Large intestine (tissue), 3 donors: ENCODE measurements at regions not wholly inside any gene's neighbourhood (a gene's known extent, or its start where the extent isn't known, plus 50 kb on each side); places are given as distances from the start of the nearest gene placed in this dataset.

Experiments used
- DNase-seq, 2 donors: peaks; one replicate each; pipeline versions ENCODE4 v3.0.0 to v3.0.0-alpha.2; 2013
- H3K27ac ChIP-seq: one replicate; pipeline ENCODE4 v1.5.1; 2013; ENCODE audit warnings: low read length
- H3K27me3 ChIP-seq: 2 replicates; pipeline ENCODE4 v1.6.1; 2013; ENCODE audit warnings: low read length; ENCODE audit not compliant: control insufficient read depth, insufficient read depth
- H3K36me3 ChIP-seq: 2 replicates; pipeline ENCODE4 v1.6.1; 2013; ENCODE audit warnings: low read length; ENCODE audit not compliant: control insufficient read depth, insufficient read depth
- H3K4me1 ChIP-seq: one replicate; pipeline ENCODE4 v1.6.1; 2013; ENCODE audit warnings: low read length; ENCODE audit not compliant: control insufficient read depth, insufficient read depth
- H3K4me3 ChIP-seq: one replicate; pipeline ENCODE4 v1.5.1; 2013; ENCODE audit warnings: low read length
- H3K9me3 ChIP-seq: one replicate; pipeline ENCODE4 v1.6.1; 2013; ENCODE audit warnings: mild to moderate bottlenecking, low read depth, low read length, moderate library complexity; ENCODE audit not compliant: control insufficient read depth
- WGBS: methylation state at CpG from one replicate; pipeline ENCODE4 v1.1.5; 2013; ENCODE audit warnings: low lambda C conversion rate; ENCODE audit not compliant: insufficient coverage; 5-methylcytosine and 5-hydroxymethylcytosine counted together

- Histone ChIP-seq H3K4me1 (no peaks in the 10 kb centered on the region), H3K9me3 (no peaks in the 10 kb centered on the region), H3K27me3 (peaks cover 4% of the 10 kb centered on the region), H3K27ac (no peak overlapping the region), H3K36me3 (no peaks in the 10 kb centered on the region), H3K4me3 (no peak overlapping the region)
- no CpG with 5 or more reads among the region's 9 CpGs for WGBS
- no peak for DNase-seq
Observed at GRCh38 chr1:30407865-30408580, 315.4 kb downstream of the MATN1 start.

- H3K4me3 ChIP-seq, result no peak overlapping the region
- no peak for DNase-seq
- no CpG with 5 or more reads among the region's 18 CpGs for WGBS
- H3K9me3 ChIP-seq, result no peaks in the 10 kb centered on the region
- H3K27me3 ChIP-seq, result peaks cover 4% of the 10 kb centered on the region
- no peaks in the 10 kb centered on the region for H3K36me3 ChIP-seq
- no peak overlapping the region for H3K27ac ChIP-seq
- no peaks in the 10 kb centered on the region for H3K4me1 ChIP-seq
Observed at GRCh38 chr1:30406996-30407864, 316.2 kb downstream of the MATN1 start.

DNA sequence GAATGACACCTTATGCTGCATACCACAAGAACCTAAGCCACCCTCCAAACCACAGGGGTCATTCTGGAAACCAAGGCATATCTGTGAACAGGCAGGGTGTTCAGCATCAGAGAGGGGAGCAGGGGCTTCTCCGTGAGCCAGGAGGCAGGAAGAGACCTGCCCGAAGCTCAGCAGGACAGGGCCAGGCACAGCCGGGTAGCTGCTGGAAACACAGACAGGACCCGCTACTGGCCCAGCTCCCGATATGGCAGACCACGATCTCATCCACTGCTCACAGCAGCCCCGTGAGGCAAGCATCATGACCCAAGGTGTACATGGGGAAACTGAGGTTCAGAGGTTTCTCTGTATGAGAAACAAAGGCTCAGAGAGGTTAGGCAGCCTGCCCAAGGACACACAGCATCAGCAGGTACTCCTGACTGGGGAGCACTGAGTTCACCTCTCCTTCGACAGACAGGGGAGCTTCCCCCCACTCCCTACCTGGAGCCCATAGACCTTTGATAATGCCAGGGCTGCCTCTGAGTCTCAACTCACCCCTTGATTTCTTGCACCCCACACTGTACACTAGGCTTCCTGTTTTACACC, 317.7 kb downstream of the MATN1 start:
- Histone ChIP-seq H3K9me3 (peaks cover 2% of the 10 kb centered on the region), H3K36me3 (no peaks in the 10 kb centered on the region), H3K27me3 (peaks cover 4% of the 10 kb centered on the region), H3K4me3 (no peak overlapping the region), H3K27ac (no peak overlapping the region), H3K4me1 (no peaks in the 10 kb centered on the region)
- WGBS, result no CpG with 5 or more reads among the region's 8 CpGs
- DNase-seq, result no peak

DNA sequence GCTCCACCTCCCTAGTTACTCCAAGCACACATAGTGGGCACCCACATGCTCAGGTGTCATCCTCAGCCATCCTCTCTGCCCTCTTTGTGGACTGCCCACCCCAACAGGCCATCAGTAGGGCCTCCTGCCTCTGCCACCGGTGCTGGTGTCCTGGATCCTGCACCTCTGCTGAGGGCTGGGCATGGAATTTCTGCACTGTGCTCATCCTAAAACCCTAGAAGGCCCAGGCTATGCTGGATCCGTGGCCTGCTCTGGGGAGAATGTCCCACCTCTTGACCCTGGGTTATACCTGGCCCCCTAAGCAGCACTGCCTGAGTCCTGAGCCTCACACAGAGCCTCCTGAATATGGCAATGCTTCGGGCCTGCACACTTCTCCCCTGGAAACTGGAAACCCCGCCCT, 318.3 kb downstream of the MATN1 start:
- 80% methylated on average over 1 of the region's 4 CpGs for WGBS
- Histone ChIP-seq H3K4me1 (no peaks in the 10 kb centered on the region), H3K27me3 (peaks cover 4% of the 10 kb centered on the region), H3K4me3 (no peak overlapping the region), H3K36me3 (no peaks in the 10 kb centered on the region), H3K9me3 (peaks cover 2% of the 10 kb centered on the region), H3K27ac (no peak overlapping the region)
- DNase-seq, result no peak

DNA sequence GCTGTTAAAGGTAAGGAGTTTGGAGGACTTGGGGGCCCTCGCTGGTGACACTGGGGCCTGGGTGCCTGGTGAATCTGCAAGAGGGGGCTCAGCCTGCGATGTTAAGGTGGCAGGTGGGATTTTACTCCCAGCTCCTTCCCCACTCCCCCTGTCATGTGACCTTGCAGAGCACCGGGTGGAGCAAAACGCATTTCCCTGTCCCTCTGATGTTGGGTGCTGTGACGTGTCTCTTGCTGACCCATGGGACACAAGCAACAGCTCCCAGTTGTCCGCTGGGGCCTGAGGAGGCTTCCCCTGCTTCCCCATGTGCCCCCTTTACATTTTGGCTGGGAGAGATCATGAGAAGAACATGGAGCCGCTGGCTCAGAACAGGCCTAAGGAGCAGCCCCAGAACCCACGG, 319.0 kb downstream of the MATN1 start:
- DNase-seq, result no peak
- H3K4me3 ChIP-seq, result no peak overlapping the region
- WGBS, result 100% methylated on average over 1 of the region's 8 CpGs
- H3K27me3 ChIP-seq, result peaks cover 4% of the 10 kb centered on the region
- no peak overlapping the region for H3K27ac ChIP-seq
- H3K9me3 ChIP-seq, result peaks cover 2% of the 10 kb centered on the region
- H3K4me1 ChIP-seq, result no peaks in the 10 kb centered on the region
- no peaks in the 10 kb centered on the region for H3K36me3 ChIP-seq

- no peak overlapping the region for H3K4me3 ChIP-seq
- no CpG with 5 or more reads among the region's 2 CpGs for WGBS
- H3K27me3 ChIP-seq, result peaks cover 4% of the 10 kb centered on the region
- no peaks in the 10 kb centered on the region for H3K36me3 ChIP-seq
- no peaks in the 10 kb centered on the region for H3K4me1 ChIP-seq
- no peak for DNase-seq
- peaks cover 2% of the 10 kb centered on the region for H3K9me3 ChIP-seq
- no peak overlapping the region for H3K27ac ChIP-seq
Observed at GRCh38 chr1:30403726-30404125, 319.7 kb downstream of the MATN1 start.

DNA sequence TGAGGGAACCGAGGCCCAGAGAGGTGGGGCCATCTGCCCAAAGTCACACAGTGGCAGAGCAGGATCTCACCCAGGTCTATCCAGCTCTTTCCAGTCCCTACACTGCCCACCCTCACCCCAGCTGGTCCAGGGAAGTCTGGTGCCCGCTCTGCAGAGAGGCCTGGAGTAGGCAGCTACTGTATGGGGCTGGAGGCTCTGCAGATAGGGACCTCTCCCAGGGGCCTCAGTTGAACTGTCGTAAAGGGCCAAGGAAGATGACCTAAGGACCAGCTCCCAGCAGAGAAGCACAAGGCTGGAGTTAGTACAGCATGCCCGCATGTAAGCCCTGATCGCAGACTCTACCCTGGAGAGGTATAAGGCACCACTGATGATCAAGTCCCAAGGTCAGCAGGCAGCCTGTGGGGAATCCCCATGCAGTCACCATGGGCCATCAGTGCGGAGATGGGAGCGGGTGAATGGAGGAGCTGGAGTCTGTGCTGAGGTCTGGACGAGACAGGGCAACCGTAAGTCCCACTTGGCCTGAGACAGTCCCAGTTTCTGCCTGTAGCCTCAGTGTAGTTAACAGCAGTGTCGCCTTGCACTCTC, 320.2 kb downstream of the MATN1 start:
- H3K4me1 ChIP-seq, result no peaks in the 10 kb centered on the region
- DNase-seq, result no peak
- H3K4me3 ChIP-seq, result no peak overlapping the region
- no CpG with 5 or more reads among the region's 10 CpGs for WGBS
- no peak overlapping the region for H3K27ac ChIP-seq
- no peaks in the 10 kb centered on the region for H3K36me3 ChIP-seq
- H3K9me3 ChIP-seq, result peaks cover 2% of the 10 kb centered on the region
- peaks cover 4% of the 10 kb centered on the region for H3K27me3 ChIP-seq

DNA sequence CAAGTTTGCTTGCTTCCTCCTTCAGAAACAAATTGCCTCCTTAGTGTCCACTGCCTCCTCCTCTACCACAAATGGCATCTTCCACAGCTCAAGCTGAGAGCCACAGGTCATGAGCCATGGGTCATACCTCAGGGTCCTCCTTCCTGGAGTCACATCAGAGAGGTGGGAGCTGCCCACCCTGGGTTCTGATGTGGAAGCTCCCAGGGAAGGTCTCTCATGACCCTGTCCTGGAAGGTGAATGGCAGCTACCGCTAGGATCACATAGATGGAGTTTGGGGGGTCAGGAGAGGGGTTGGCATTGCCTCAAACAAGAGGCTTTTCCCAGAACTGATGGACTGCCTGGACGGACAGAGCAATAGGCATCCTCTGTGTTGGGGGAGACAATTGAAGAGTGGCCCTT, 321.4 kb downstream of the MATN1 start:
- no CpG with 5 or more reads among the region's 2 CpGs for WGBS
- DNase-seq, result no peak
- no peak overlapping the region for H3K4me3 ChIP-seq
- H3K36me3 ChIP-seq, result no peaks in the 10 kb centered on the region
- H3K27ac ChIP-seq, result no peak overlapping the region
- H3K4me1 ChIP-seq, result no peaks in the 10 kb centered on the region
- H3K9me3 ChIP-seq, result peaks cover 2% of the 10 kb centered on the region
- H3K27me3 ChIP-seq, result peaks cover under 1% of the 10 kb centered on the region

DNA sequence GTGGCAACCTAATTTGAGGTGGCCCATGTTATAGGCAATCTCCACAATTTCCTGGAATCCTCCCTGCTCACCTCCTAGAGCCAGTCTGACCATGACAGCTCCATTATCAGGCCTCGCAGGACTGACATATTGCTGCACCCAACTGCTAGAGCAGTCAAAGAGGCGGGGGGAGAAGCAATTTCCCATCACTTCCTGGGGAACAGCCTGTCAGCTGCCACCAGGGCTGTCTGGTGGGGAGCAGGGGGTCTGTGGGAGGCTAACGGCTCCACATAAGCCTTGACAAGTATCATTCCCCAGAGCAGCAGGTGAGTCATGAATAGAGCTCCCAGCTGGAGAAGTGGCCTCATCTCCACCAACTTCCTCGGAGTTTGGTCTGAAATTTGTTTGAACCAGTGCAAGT, 322.9 kb downstream of the MATN1 start:
- no CpG with 5 or more reads among the region's 4 CpGs for WGBS
- no peak overlapping the region for H3K27ac ChIP-seq
- no peaks in the 10 kb centered on the region for H3K27me3 ChIP-seq
- DNase-seq, result no peak
- peaks cover 2% of the 10 kb centered on the region for H3K9me3 ChIP-seq
- no peak overlapping the region for H3K4me3 ChIP-seq
- H3K36me3 ChIP-seq, result no peaks in the 10 kb centered on the region
- no peaks in the 10 kb centered on the region for H3K4me1 ChIP-seq

GRCh38 chr1:30399026-30399425, 324.4 kb downstream of the MATN1 start:
- no peaks in the 10 kb centered on the region for H3K36me3 ChIP-seq
- no peak overlapping the region for H3K4me3 ChIP-seq
- H3K27ac ChIP-seq, result no peak overlapping the region
- DNase-seq, result no peak
- no peaks in the 10 kb centered on the region for H3K4me1 ChIP-seq
- H3K9me3 ChIP-seq, result peaks cover 2% of the 10 kb centered on the region
- 80% methylated on average over 1 of the region's 7 CpGs for WGBS
- H3K27me3 ChIP-seq, result no peaks in the 10 kb centered on the region
